ENCODE measurements at regions not wholly inside any gene's neighbourhood (a gene's known extent, or its start where the extent isn't known, plus 50 kb on each side); places are given as distances from the start of the nearest gene placed in this dataset.

- no peak overlapping the region for H3K4me2 ChIP-seq (ENCODE audit: low read length, poor library complexity, severe bottlenecking)
- no peaks in the 10 kb centered on the region for H3K4me1 ChIP-seq (ENCODE audit: control insufficient read depth, insufficient read depth, low read depth, low read length)
- no peak overlapping the region for H2AK5ac ChIP-seq (ENCODE audit: low read length, severe bottlenecking)
- H3K36me3 ChIP-seq (ENCODE audit: control insufficient read depth in 1 of 2, insufficient read depth in 2 of 2, low read depth in 1 of 2, low read length in 2 of 2) = no peaks in the 10 kb centered on the region
- no peak for DNase-seq
- H2BK15ac ChIP-seq (ENCODE audit: low read depth, poor library complexity, severe bottlenecking) = no peak overlapping the region
- H3K27ac ChIP-seq (ENCODE audit: low read length, poor library complexity, severe bottlenecking) = no peak overlapping the region
- 88% methylated on average over 4 of the region's 6 CpGs for WGBS
- no peak overlapping the region for H3K4me3 ChIP-seq (ENCODE audit: insufficient read depth in 1 of 2, low read depth in 1 of 2, low read length in 2 of 2)
- no peak overlapping the region for H4K91ac ChIP-seq (ENCODE audit: low read length)
- no peak overlapping the region for H3K18ac ChIP-seq (ENCODE audit: low read depth in 1 of 2, low read length in 2 of 2)
- H3K27me3 ChIP-seq (ENCODE audit: control insufficient read depth in 1 of 2, insufficient read depth in 1 of 2, low read length in 2 of 2) = peaks cover 0 to 37% of the 10 kb centered on the region in 2 experiments
- no peak overlapping the region for H3K4ac ChIP-seq (ENCODE audit: low read depth in 1 of 2, low read length in 2 of 2)
- no peaks in the 10 kb centered on the region for H3K79me1 ChIP-seq (replicated peaks; ENCODE audit: low read length, poor library complexity, severe bottlenecking)
- no peak overlapping the region for H3K14ac ChIP-seq (ENCODE audit: low read length in 2 of 2)
- no peaks in the 10 kb centered on the region for H3K9me3 ChIP-seq (ENCODE audit: control insufficient read depth, low read length)
- no peak overlapping the region for H3K23ac ChIP-seq (ENCODE audit: low read length in 2 of 2)
- no peak overlapping the region for H2AFZ ChIP-seq (ENCODE audit: low read depth, low read length)
- no peak overlapping the region for H4K8ac ChIP-seq (ENCODE audit: low read length)
- H3K9ac ChIP-seq (ENCODE audit: low read length) = no peak overlapping the region
- H2BK120ac ChIP-seq (ENCODE audit: low read depth, low read length) = no peak overlapping the region
- no peak overlapping the region for H2BK5ac ChIP-seq (ENCODE audit: low read depth, low read length, poor library complexity, severe bottlenecking)
- no peak overlapping the region for H2BK12ac ChIP-seq (ENCODE audit: low read length in 2 of 2)
These were observed 192.7 kb upstream of the DIO3 start for GRCh38 chr14:101368629-101369028.

- Histone ChIP-seq H3K4ac (ENCODE audit: low read depth in 1 of 2, low read length in 2 of 2) (no peak overlapping the region), H3K4me3 (ENCODE audit: insufficient read depth in 1 of 2, low read depth in 1 of 2, low read length in 2 of 2) (no peak overlapping the region), H3K9me3 (ENCODE audit: control insufficient read depth, low read length) (no peaks in the 10 kb centered on the region), H2AK5ac (ENCODE audit: low read length, severe bottlenecking) (no peak overlapping the region), H3K79me1 (replicated peaks; ENCODE audit: low read length, poor library complexity, severe bottlenecking) (no peaks in the 10 kb centered on the region), H2BK15ac (ENCODE audit: low read depth, poor library complexity, severe bottlenecking) (no peak overlapping the region), H3K27me3 (ENCODE audit: control insufficient read depth in 1 of 2, insufficient read depth in 1 of 2, low read length in 2 of 2) (peaks cover 0 to 43% of the 10 kb centered on the region in 2 experiments), H2BK5ac (ENCODE audit: low read depth, low read length, poor library complexity, severe bottlenecking) (no peak overlapping the region), H3K18ac (ENCODE audit: low read depth in 1 of 2, low read length in 2 of 2) (no peak overlapping the region), H3K9ac (ENCODE audit: low read length) (no peak overlapping the region), H3K27ac (ENCODE audit: low read length, poor library complexity, severe bottlenecking) (no peak overlapping the region), H3K23ac (ENCODE audit: low read length in 2 of 2) (no peak overlapping the region), H4K91ac (ENCODE audit: low read length) (no peak overlapping the region), H3K4me2 (ENCODE audit: low read length, poor library complexity, severe bottlenecking) (no peak overlapping the region), H2BK12ac (ENCODE audit: low read length in 2 of 2) (no peak overlapping the region), H2AFZ (ENCODE audit: low read depth, low read length) (no peak overlapping the region), H4K8ac (ENCODE audit: low read length) (no peak overlapping the region), H3K4me1 (ENCODE audit: control insufficient read depth, insufficient read depth, low read depth, low read length) (no peaks in the 10 kb centered on the region), H3K14ac (ENCODE audit: low read length in 2 of 2) (no peak overlapping the region), H2BK120ac (ENCODE audit: low read depth, low read length) (no peak overlapping the region), H3K36me3 (ENCODE audit: control insufficient read depth in 1 of 2, insufficient read depth in 2 of 2, low read depth in 1 of 2, low read length in 2 of 2) (no peaks in the 10 kb centered on the region)
- WGBS = 91% methylated on average over 17 of the region's 17 CpGs
- DNase-seq = no peak
These were observed 191.9 kb upstream of the DIO3 start for GRCh38 chr14:101369194-101369915.

- no peaks in the 10 kb centered on the region for H3K36me3 ChIP-seq (ENCODE audit: control insufficient read depth in 1 of 2, insufficient read depth in 2 of 2, low read depth in 1 of 2, low read length in 2 of 2)
- no peaks in the 10 kb centered on the region for H3K79me1 ChIP-seq (replicated peaks; ENCODE audit: low read length, poor library complexity, severe bottlenecking)
- no peak overlapping the region for H2BK15ac ChIP-seq (ENCODE audit: low read depth, poor library complexity, severe bottlenecking)
- peaks cover 0 to 49% of the 10 kb centered on the region in 2 experiments for H3K27me3 ChIP-seq (ENCODE audit: control insufficient read depth in 1 of 2, insufficient read depth in 1 of 2, low read length in 2 of 2)
- WGBS = 81% methylated on average over 19 of the region's 19 CpGs
- DNase-seq = no peak
- no peaks in the 10 kb centered on the region for H3K4me1 ChIP-seq (ENCODE audit: control insufficient read depth, insufficient read depth, low read depth, low read length)
- no peak overlapping the region for H4K8ac ChIP-seq (ENCODE audit: low read length)
- H4K91ac ChIP-seq (ENCODE audit: low read length) = no peak overlapping the region
- no peak overlapping the region for H3K27ac ChIP-seq (ENCODE audit: low read length, poor library complexity, severe bottlenecking)
- no peak overlapping the region for H3K4me3 ChIP-seq (ENCODE audit: insufficient read depth in 1 of 2, low read depth in 1 of 2, low read length in 2 of 2)
- H3K9me3 ChIP-seq (ENCODE audit: control insufficient read depth, low read length) = no peaks in the 10 kb centered on the region
- no peak overlapping the region for H2AFZ ChIP-seq (ENCODE audit: low read depth, low read length)
- no peak overlapping the region for H3K23ac ChIP-seq (ENCODE audit: low read length in 2 of 2)
- no peak overlapping the region for H3K4me2 ChIP-seq (ENCODE audit: low read length, poor library complexity, severe bottlenecking)
- H3K14ac ChIP-seq (ENCODE audit: low read length in 2 of 2) = no peak overlapping the region
- no peak overlapping the region for H2BK120ac ChIP-seq (ENCODE audit: low read depth, low read length)
- no peak overlapping the region for H3K9ac ChIP-seq (ENCODE audit: low read length)
- H3K4ac ChIP-seq (ENCODE audit: low read depth in 1 of 2, low read length in 2 of 2) = no peak overlapping the region
- H2AK5ac ChIP-seq (ENCODE audit: low read length, severe bottlenecking) = no peak overlapping the region
- H2BK12ac ChIP-seq (ENCODE audit: low read length in 2 of 2) = no peak overlapping the region
- H2BK5ac ChIP-seq (ENCODE audit: low read depth, low read length, poor library complexity, severe bottlenecking) = no peak overlapping the region
- no peak overlapping the region for H3K18ac ChIP-seq (ENCODE audit: low read depth in 1 of 2, low read length in 2 of 2)
These were observed 191.2 kb upstream of the DIO3 start for GRCh38 chr14:101369916-101370592.

GRCh38 chr14:101370593-101371569 is 190.4 kb upstream of the DIO3 start:
- Histone ChIP-seq H3K18ac (ENCODE audit: low read depth in 1 of 2, low read length in 2 of 2) (no peak overlapping the region), H3K9me3 (ENCODE audit: control insufficient read depth, low read length) (no peaks in the 10 kb centered on the region), H3K4me2 (ENCODE audit: low read length, poor library complexity, severe bottlenecking) (no peak overlapping the region), H2BK5ac (ENCODE audit: low read depth, low read length, poor library complexity, severe bottlenecking) (no peak overlapping the region), H3K79me1 (replicated peaks; ENCODE audit: low read length, poor library complexity, severe bottlenecking) (no peaks in the 10 kb centered on the region), H3K14ac (ENCODE audit: low read length in 2 of 2) (no peak overlapping the region), H3K23ac (ENCODE audit: low read length in 2 of 2) (no peak overlapping the region), H3K27ac (ENCODE audit: low read length, poor library complexity, severe bottlenecking) (no peak overlapping the region), H2BK120ac (ENCODE audit: low read depth, low read length) (no peak overlapping the region), H3K4me1 (ENCODE audit: control insufficient read depth, insufficient read depth, low read depth, low read length) (no peaks in the 10 kb centered on the region), H3K9ac (ENCODE audit: low read length) (no peak overlapping the region), H4K8ac (ENCODE audit: low read length) (no peak overlapping the region), H2BK12ac (ENCODE audit: low read length in 2 of 2) (no peak overlapping the region), H2BK15ac (ENCODE audit: low read depth, poor library complexity, severe bottlenecking) (no peak overlapping the region), H2AFZ (ENCODE audit: low read depth, low read length) (no peak overlapping the region), H4K91ac (ENCODE audit: low read length) (no peak overlapping the region), H3K27me3 (ENCODE audit: control insufficient read depth in 1 of 2, insufficient read depth in 1 of 2, low read length in 2 of 2) (peaks cover 0 to 46% of the 10 kb centered on the region in 2 experiments), H3K36me3 (ENCODE audit: control insufficient read depth in 1 of 2, insufficient read depth in 2 of 2, low read depth in 1 of 2, low read length in 2 of 2) (no peaks in the 10 kb centered on the region), H3K4me3 (ENCODE audit: insufficient read depth in 1 of 2, low read depth in 1 of 2, low read length in 2 of 2) (no peak overlapping the region), H3K4ac (ENCODE audit: low read depth in 1 of 2, low read length in 2 of 2) (no peak overlapping the region), H2AK5ac (ENCODE audit: low read length, severe bottlenecking) (no peak overlapping the region)
- 80% methylated on average over 14 of the region's 14 CpGs for WGBS
- DNase-seq = no peak
